ENCODE measurements at regions not wholly inside any gene's neighbourhood (a gene's known extent, or its start where the extent isn't known, plus 50 kb on each side); places are given as distances from the start of the nearest gene placed in this dataset.

- no peak overlapping the region for H2BK5ac ChIP-seq (ENCODE audit: low read depth, low read length, poor library complexity)
- H3K9me3 ChIP-seq (ENCODE audit: insufficient read depth, low read depth, low read length): no peaks in the 10 kb centered on the region
- no peak overlapping the region for H4K8ac ChIP-seq (ENCODE audit: low read depth, low read length)
- H3K18ac ChIP-seq (ENCODE audit: low read length): no peak overlapping the region
- no peaks in the 10 kb centered on the region for H3K79me2 ChIP-seq (ENCODE audit: control insufficient read depth, insufficient read depth, low read length, poor library complexity)
- no peak overlapping the region for H3K4ac ChIP-seq (ENCODE audit: low read depth, low read length)
- H4K12ac ChIP-seq (ENCODE audit: low read depth, low read length): no peak overlapping the region
- H3K27ac ChIP-seq (ENCODE audit: low read depth, low read length): no peak overlapping the region
- WGBS (ENCODE audit: extremely low coverage, insufficient coverage, insufficient read length): no CpG with 5 or more reads among the region's 3 CpGs
- H3K79me1 ChIP-seq (ENCODE audit: low read length): no peaks in the 10 kb centered on the region
- no peak overlapping the region for H2AFZ ChIP-seq (ENCODE audit: insufficient read depth, low read length, poor library complexity)
- H3K14ac ChIP-seq (ENCODE audit: low read length): no peak overlapping the region
- no peak overlapping the region for H3K4me3 ChIP-seq (ENCODE audit: low read depth, low read length)
- H3K36me3 ChIP-seq (ENCODE audit: control insufficient read depth in 1 of 2, insufficient read depth in 2 of 2, low read length in 2 of 2): no peaks in the 10 kb centered on the region
- H2AK5ac ChIP-seq (ENCODE audit: low read length): no peak overlapping the region
- H3K4me1 ChIP-seq (ENCODE audit: control insufficient read depth in 1 of 2, insufficient read depth in 2 of 2, low read length in 2 of 2): no peaks in the 10 kb centered on the region
- no peak overlapping the region for H4K91ac ChIP-seq (ENCODE audit: low read depth, low read length)
- H2BK120ac ChIP-seq (ENCODE audit: insufficient read depth, low read length, poor library complexity): no peak overlapping the region
- DNase-seq: peak; percentile 81 to 82
- no peak overlapping the region for H3K9ac ChIP-seq (ENCODE audit: low read length)
- no peaks in the 10 kb centered on the region for H3K27me3 ChIP-seq (ENCODE audit: insufficient read depth, low read length)
- H3K4me2 ChIP-seq (ENCODE audit: low read length): no peak overlapping the region
- H2BK12ac ChIP-seq (ENCODE audit: low read length): no peak overlapping the region
- no peak overlapping the region for H3K23ac ChIP-seq (ENCODE audit: low read length)
Measured at GRCh38 chrX:42869011-42869410, 91.0 kb upstream of the PPP1R2C start.

- Histone ChIP-seq H3K27me3 (ENCODE audit: insufficient read depth, low read length) (no peaks in the 10 kb centered on the region), H3K4ac (ENCODE audit: low read depth, low read length) (no peak overlapping the region), H3K14ac (ENCODE audit: low read length) (no peak overlapping the region), H3K4me3 (ENCODE audit: low read depth, low read length) (no peak overlapping the region), H3K4me1 (ENCODE audit: control insufficient read depth in 1 of 2, insufficient read depth in 2 of 2, low read length in 2 of 2) (no peaks in the 10 kb centered on the region), H3K9ac (ENCODE audit: low read length) (no peak overlapping the region), H4K91ac (ENCODE audit: low read depth, low read length) (no peak overlapping the region), H4K12ac (ENCODE audit: low read depth, low read length) (no peak overlapping the region), H2AFZ (ENCODE audit: insufficient read depth, low read length, poor library complexity) (no peak overlapping the region), H2BK120ac (ENCODE audit: insufficient read depth, low read length, poor library complexity) (no peak overlapping the region), H2AK5ac (ENCODE audit: low read length) (no peak overlapping the region), H4K8ac (ENCODE audit: low read depth, low read length) (no peak overlapping the region), H2BK12ac (ENCODE audit: low read length) (no peak overlapping the region), H2BK5ac (ENCODE audit: low read depth, low read length, poor library complexity) (no peak overlapping the region), H3K79me2 (ENCODE audit: control insufficient read depth, insufficient read depth, low read length, poor library complexity) (no peaks in the 10 kb centered on the region), H3K4me2 (ENCODE audit: low read length) (no peak overlapping the region), H3K27ac (ENCODE audit: low read depth, low read length) (no peak overlapping the region), H3K79me1 (ENCODE audit: low read length) (no peaks in the 10 kb centered on the region), H3K23ac (ENCODE audit: low read length) (no peak overlapping the region), H3K36me3 (ENCODE audit: control insufficient read depth in 1 of 2, insufficient read depth in 2 of 2, low read length in 2 of 2) (no peaks in the 10 kb centered on the region), H3K9me3 (ENCODE audit: insufficient read depth, low read depth, low read length) (no peaks in the 10 kb centered on the region), H3K18ac (ENCODE audit: low read length) (no peak overlapping the region)
- no peak for DNase-seq
- no CpG with 5 or more reads among the region's 4 CpGs for WGBS (ENCODE audit: extremely low coverage, insufficient coverage, insufficient read length)
Measured at GRCh38 chrX:42869659-42870476, 91.9 kb upstream of the PPP1R2C start.

GRCh38 chrX:42886519-42886918 lies 108.6 kb upstream of the PPP1R2C start:
- H2AK5ac ChIP-seq (ENCODE audit: low read length): no peak overlapping the region
- H3K4me3 ChIP-seq (ENCODE audit: low read depth, low read length): no peak overlapping the region
- H3K4me1 ChIP-seq (ENCODE audit: control insufficient read depth in 1 of 2, insufficient read depth in 2 of 2, low read length in 2 of 2): no peaks in the 10 kb centered on the region
- H2AFZ ChIP-seq (ENCODE audit: insufficient read depth, low read length, poor library complexity): no peak overlapping the region
- H3K79me2 ChIP-seq (ENCODE audit: control insufficient read depth, insufficient read depth, low read length, poor library complexity): no peaks in the 10 kb centered on the region
- no peak overlapping the region for H3K9ac ChIP-seq (ENCODE audit: low read length)
- H3K36me3 ChIP-seq (ENCODE audit: control insufficient read depth in 1 of 2, insufficient read depth in 2 of 2, low read length in 2 of 2): no peaks in the 10 kb centered on the region
- no peaks in the 10 kb centered on the region for H3K79me1 ChIP-seq (ENCODE audit: low read length)
- no peak overlapping the region for H2BK5ac ChIP-seq (ENCODE audit: low read depth, low read length, poor library complexity)
- peak in 1 of 2 donors; percentile 23 for DNase-seq
- no peak overlapping the region for H2BK12ac ChIP-seq (ENCODE audit: low read length)
- H4K12ac ChIP-seq (ENCODE audit: low read depth, low read length): no peak overlapping the region
- H3K9me3 ChIP-seq (ENCODE audit: insufficient read depth, low read depth, low read length): no peaks in the 10 kb centered on the region
- no peak overlapping the region for H3K4ac ChIP-seq (ENCODE audit: low read depth, low read length)
- no peaks in the 10 kb centered on the region for H3K27me3 ChIP-seq (ENCODE audit: insufficient read depth, low read length)
- no peak overlapping the region for H2BK120ac ChIP-seq (ENCODE audit: insufficient read depth, low read length, poor library complexity)
- H3K18ac ChIP-seq (ENCODE audit: low read length): no peak overlapping the region
- H3K27ac ChIP-seq (ENCODE audit: low read depth, low read length): no peak overlapping the region
- H4K8ac ChIP-seq (ENCODE audit: low read depth, low read length): no peak overlapping the region
- no peak overlapping the region for H4K91ac ChIP-seq (ENCODE audit: low read depth, low read length)
- H3K23ac ChIP-seq (ENCODE audit: low read length): no peak overlapping the region
- no peak overlapping the region for H3K14ac ChIP-seq (ENCODE audit: low read length)
- no peak overlapping the region for H3K4me2 ChIP-seq (ENCODE audit: low read length)

GRCh38 chrX:42900947-42901346 lies 123.0 kb upstream of the PPP1R2C start:
- Histone ChIP-seq H2BK120ac (ENCODE audit: insufficient read depth, low read length, poor library complexity) (no peak overlapping the region), H3K23ac (ENCODE audit: low read length) (no peak overlapping the region), H4K8ac (ENCODE audit: low read depth, low read length) (no peak overlapping the region), H3K79me1 (ENCODE audit: low read length) (no peaks in the 10 kb centered on the region), H3K9me3 (ENCODE audit: insufficient read depth, low read depth, low read length) (no peaks in the 10 kb centered on the region), H3K27me3 (ENCODE audit: insufficient read depth, low read length) (no peaks in the 10 kb centered on the region), H3K27ac (ENCODE audit: low read depth, low read length) (no peak overlapping the region), H2AFZ (ENCODE audit: insufficient read depth, low read length, poor library complexity) (no peak overlapping the region), H3K14ac (ENCODE audit: low read length) (no peak overlapping the region), H3K4me1 (ENCODE audit: control insufficient read depth in 1 of 2, insufficient read depth in 2 of 2, low read length in 2 of 2) (no peaks in the 10 kb centered on the region), H2BK5ac (ENCODE audit: low read depth, low read length, poor library complexity) (no peak overlapping the region), H3K4ac (ENCODE audit: low read depth, low read length) (no peak overlapping the region), H3K79me2 (ENCODE audit: control insufficient read depth, insufficient read depth, low read length, poor library complexity) (no peaks in the 10 kb centered on the region), H3K36me3 (ENCODE audit: control insufficient read depth in 1 of 2, insufficient read depth in 2 of 2, low read length in 2 of 2) (no peaks in the 10 kb centered on the region), H3K18ac (ENCODE audit: low read length) (no peak overlapping the region), H3K9ac (ENCODE audit: low read length) (no peak overlapping the region), H4K12ac (ENCODE audit: low read depth, low read length) (no peak overlapping the region), H3K4me3 (ENCODE audit: low read depth, low read length) (no peak overlapping the region), H3K4me2 (ENCODE audit: low read length) (no peak overlapping the region), H2AK5ac (ENCODE audit: low read length) (no peak overlapping the region), H4K91ac (ENCODE audit: low read depth, low read length) (no peak overlapping the region), H2BK12ac (ENCODE audit: low read length) (no peak overlapping the region)
- peak in 1 of 2 donors; percentile 4 for DNase-seq
- no CpG with 5 or more reads among the region's 1 CpG for WGBS (ENCODE audit: extremely low coverage, insufficient coverage, insufficient read length)

All from trophoblast cell (in vitro differentiated cells and primary cell).